ENCODE measurements at regions not wholly inside any gene's neighbourhood (a gene's known extent, or its start where the extent isn't known, plus 50 kb on each side); places are given as distances from the start of the nearest gene placed in this dataset.

DNA sequence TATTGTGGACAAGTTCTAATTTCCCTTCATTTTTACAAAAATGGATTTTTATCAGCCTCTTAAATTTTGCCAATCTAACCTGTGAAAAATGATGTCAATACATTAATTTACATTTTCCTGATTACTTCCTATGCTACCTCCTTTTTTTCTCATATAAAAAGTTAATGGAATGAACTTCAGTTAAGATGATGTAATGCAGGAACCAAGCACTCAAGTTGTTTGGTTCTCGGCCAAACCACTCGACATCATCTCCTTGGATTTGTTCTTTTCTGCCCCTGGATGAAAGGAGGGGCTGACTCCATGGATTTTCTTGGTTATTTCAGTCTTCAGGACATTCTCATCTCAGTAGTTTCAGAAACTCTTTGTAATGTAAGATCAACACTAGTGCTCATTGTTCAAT is 253.1 kb upstream of the NXPH2 start:
- H3K9ac ChIP-seq (ENCODE audit: insufficient read depth in 1 of 2, low read length in 2 of 2), result no peak overlapping the region
- 25 to 63% methylated on average over 2 of the region's 2 CpGs for WGBS, 2 donors
- TF ChIP-seq, protein P1, sequence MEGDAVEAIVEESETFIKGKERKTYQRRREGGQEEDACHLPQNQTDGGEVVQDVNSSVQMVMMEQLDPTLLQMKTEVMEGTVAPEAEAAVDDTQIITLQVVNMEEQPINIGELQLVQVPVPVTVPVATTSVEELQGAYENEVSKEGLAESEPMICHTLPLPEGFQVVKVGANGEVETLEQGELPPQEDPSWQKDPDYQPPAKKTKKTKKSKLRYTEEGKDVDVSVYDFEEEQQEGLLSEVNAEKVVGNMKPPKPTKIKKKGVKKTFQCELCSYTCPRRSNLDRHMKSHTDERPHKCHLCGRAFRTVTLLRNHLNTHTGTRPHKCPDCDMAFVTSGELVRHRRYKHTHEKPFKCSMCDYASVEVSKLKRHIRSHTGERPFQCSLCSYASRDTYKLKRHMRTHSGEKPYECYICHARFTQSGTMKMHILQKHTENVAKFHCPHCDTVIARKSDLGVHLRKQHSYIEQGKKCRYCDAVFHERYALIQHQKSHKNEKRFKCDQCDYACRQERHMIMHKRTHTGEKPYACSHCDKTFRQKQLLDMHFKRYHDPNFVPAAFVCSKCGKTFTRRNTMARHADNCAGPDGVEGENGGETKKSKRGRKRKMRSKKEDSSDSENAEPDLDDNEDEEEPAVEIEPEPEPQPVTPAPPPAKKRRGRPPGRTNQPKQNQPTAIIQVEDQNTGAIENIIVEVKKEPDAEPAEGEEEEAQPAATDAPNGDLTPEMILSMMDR (IDR thresholded peaks at IDR 0.05; ENCODE audit: control extremely low read depth, extremely low read depth), result no peak
- H3K27me3 ChIP-seq (ENCODE audit: control insufficient read depth in 3 of 3, insufficient read depth in 3 of 3, low read length in 2 of 3), result no peaks in the 10 kb centered on the region
- DNase-seq (peak in 2 of 3 donors; percentile 6 to 55), ATAC-seq (ENCODE audit: insufficient read depth, low FRiP score) (no peak)
- H3K9me3 ChIP-seq (ENCODE audit: control insufficient read depth in 4 of 4, insufficient read depth in 3 of 4, low read length in 3 of 4), result no peaks in the 10 kb centered on the region
- no peak overlapping the region for H3K27ac ChIP-seq (ENCODE audit: low read depth in 1 of 2, low read length in 1 of 2)
- no peaks in the 10 kb centered on the region for H3K4me1 ChIP-seq (ENCODE audit: control insufficient read depth in 5 of 5, insufficient read depth in 5 of 5, low read length in 5 of 5)
- no peak overlapping the region for H3K4me3 ChIP-seq
- H3K36me3 ChIP-seq (ENCODE audit: control insufficient read depth in 4 of 4, insufficient read depth in 4 of 4, low read length in 4 of 4), result no peaks in the 10 kb centered on the region

DNA sequence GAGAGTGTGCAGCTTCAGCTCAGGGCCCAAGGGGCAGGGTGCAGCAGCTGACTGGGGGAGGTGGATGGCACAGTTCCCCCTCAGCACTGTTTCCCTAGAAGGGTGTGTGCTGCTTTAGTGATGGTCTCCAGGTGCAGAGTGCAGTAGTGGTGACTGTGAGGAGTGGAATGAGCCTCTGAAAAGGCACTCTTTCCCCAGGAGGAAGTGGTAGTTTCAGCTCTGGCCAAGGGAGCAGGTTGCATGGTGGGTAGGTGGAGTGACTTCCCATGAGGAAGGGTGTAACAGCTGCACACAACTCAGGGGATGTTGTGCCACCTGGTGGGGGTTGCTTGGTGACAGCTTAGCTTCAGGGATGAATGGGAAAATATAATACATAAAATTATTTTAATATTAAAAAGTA is 251.5 kb upstream of the NXPH2 start:
- DNase-seq, result peak in 1 of 3 donors; percentile 2
- no peak overlapping the region for H3K4me3 ChIP-seq
- no peaks in the 10 kb centered on the region for H3K27me3 ChIP-seq (ENCODE audit: control insufficient read depth in 3 of 3, insufficient read depth in 3 of 3, low read length in 2 of 3)

DNA sequence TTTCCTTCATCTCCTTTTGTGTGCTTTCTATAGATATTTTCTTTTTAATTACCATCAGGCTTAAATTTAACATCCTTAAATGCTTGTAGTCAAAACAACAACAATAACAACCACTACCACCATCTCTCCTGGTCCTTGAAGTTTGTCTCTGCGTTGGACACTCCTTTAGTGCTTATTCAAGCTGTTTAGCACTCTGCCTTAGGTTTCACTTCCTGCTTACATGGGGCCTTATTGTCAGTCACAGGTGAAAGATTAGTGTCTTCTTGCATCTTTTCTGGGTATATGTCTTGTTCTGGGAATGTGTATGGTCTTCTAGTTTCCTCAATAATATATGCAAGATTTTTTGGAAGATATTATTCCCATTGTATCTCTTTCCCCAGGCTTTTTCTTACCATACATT is 240.1 kb upstream of the NXPH2 start:
- Histone ChIP-seq H3K9me3 (ENCODE audit: control insufficient read depth in 4 of 4, insufficient read depth in 3 of 4, low read length in 3 of 4) (peaks cover 0 to 11% (median 3%) of the 10 kb centered on the region in 4 donors), H3K27me3 (ENCODE audit: control insufficient read depth in 3 of 3, insufficient read depth in 3 of 3, low read length in 2 of 3) (no peaks in the 10 kb centered on the region), H3K4me3 (no peak overlapping the region), H3K9ac (ENCODE audit: insufficient read depth in 1 of 2, low read length in 2 of 2) (no peak overlapping the region), H3K27ac (ENCODE audit: low read depth in 1 of 2, low read length in 1 of 2) (no peak overlapping the region), H3K36me3 (ENCODE audit: control insufficient read depth in 4 of 4, insufficient read depth in 4 of 4, low read length in 4 of 4) (no peaks in the 10 kb centered on the region), H3K4me1 (ENCODE audit: control insufficient read depth in 5 of 5, insufficient read depth in 5 of 5, low read length in 5 of 5) (no peaks in the 10 kb centered on the region)
- TF ChIP-seq, protein P1 (IDR thresholded peaks at IDR 0.05; ENCODE audit: control extremely low read depth, extremely low read depth), result no peak
- DNase-seq (no peak), ATAC-seq (ENCODE audit: insufficient read depth, low FRiP score) (no peak)
- 83 to 85% methylated on average over 1 of the region's 1 CpG for WGBS, 2 donors

More for the DNA sequence above, 251.5 kb upstream of the NXPH2 start:
- H3K36me3 ChIP-seq (ENCODE audit: control insufficient read depth in 4 of 4, insufficient read depth in 4 of 4, low read length in 4 of 4), result no peaks in the 10 kb centered on the region
- TF ChIP-seq, protein P1 (IDR thresholded peaks at IDR 0.05; ENCODE audit: control extremely low read depth, extremely low read depth), result no peak
- H3K27ac ChIP-seq (ENCODE audit: low read depth in 1 of 2, low read length in 1 of 2), result no peak overlapping the region
- no peaks in the 10 kb centered on the region for H3K4me1 ChIP-seq (ENCODE audit: control insufficient read depth in 5 of 5, insufficient read depth in 5 of 5, low read length in 5 of 5)
- no peak overlapping the region for H3K9ac ChIP-seq (ENCODE audit: insufficient read depth in 1 of 2, low read length in 2 of 2)
- H3K9me3 ChIP-seq (ENCODE audit: control insufficient read depth in 4 of 4, insufficient read depth in 3 of 4, low read length in 3 of 4), result no peaks in the 10 kb centered on the region
- ATAC-seq (ENCODE audit: insufficient read depth, low FRiP score), result no peak

DNA sequence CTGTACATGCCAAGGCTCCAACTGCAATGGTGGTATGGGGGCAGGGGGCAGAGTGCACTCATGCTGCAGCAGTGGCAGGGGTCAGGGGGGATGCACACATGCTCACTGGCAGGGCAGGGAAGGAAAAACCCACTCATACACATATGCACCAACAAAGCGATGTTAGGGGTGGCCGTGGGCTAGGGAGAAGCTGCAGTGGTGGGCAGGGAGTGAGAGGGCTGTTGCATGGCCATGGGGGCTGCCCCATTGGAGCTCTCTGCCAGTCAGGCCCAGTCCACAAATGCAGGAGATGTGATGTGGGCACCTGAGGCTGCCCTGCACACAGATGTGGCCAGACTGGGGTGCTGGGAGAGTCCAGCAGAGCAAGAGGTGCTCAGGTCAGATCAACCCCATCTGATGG is 238.1 kb upstream of the NXPH2 start:
- no peaks in the 10 kb centered on the region for H3K27me3 ChIP-seq (ENCODE audit: control insufficient read depth in 3 of 3, insufficient read depth in 3 of 3, low read length in 2 of 3)
- ATAC-seq (ENCODE audit: insufficient read depth, low FRiP score) (no peak), DNase-seq (no peak)
- no peak overlapping the region for H3K9ac ChIP-seq (ENCODE audit: insufficient read depth in 1 of 2, low read length in 2 of 2)
- H3K36me3 ChIP-seq (ENCODE audit: control insufficient read depth in 4 of 4, insufficient read depth in 4 of 4, low read length in 4 of 4), result no peaks in the 10 kb centered on the region
- no peaks in the 10 kb centered on the region for H3K4me1 ChIP-seq (ENCODE audit: control insufficient read depth in 5 of 5, insufficient read depth in 5 of 5, low read length in 5 of 5)
- TF ChIP-seq, protein P1 (IDR thresholded peaks at IDR 0.05; ENCODE audit: control extremely low read depth, extremely low read depth), result no peak
- peaks cover 0 to 11% (median 3%) of the 10 kb centered on the region in 4 donors for H3K9me3 ChIP-seq (ENCODE audit: control insufficient read depth in 4 of 4, insufficient read depth in 3 of 4, low read length in 3 of 4)
- WGBS, 2 donors, result 88 to 96% methylated on average over 2 of the region's 2 CpGs
- no peak overlapping the region for H3K4me3 ChIP-seq
- H3K27ac ChIP-seq (ENCODE audit: low read depth in 1 of 2, low read length in 1 of 2), result no peak overlapping the region

All from lung (tissue), 11 donors.